ENCODE measurements at regions not wholly inside any gene's neighbourhood (a gene's known extent, or its start where the extent isn't known, plus 50 kb on each side); places are given as distances from the start of the nearest gene placed in this dataset.

GRCh38 chr9:16202914-16203728 lies 650.3 kb downstream of the CCDC171 start:
- Histone ChIP-seq H3K27me3 (replicated peaks) (no peaks in the 10 kb centered on the region), H3K9me3 (replicated peaks) (no peaks in the 10 kb centered on the region), H3K4me3 (no peak overlapping the region), H3K27ac (peak overlapping the region; percentile 64), H3K4me1 (replicated peaks) (peaks cover 35% of the 10 kb centered on the region), H3K36me3 (no peaks in the 10 kb centered on the region)
- peak; percentile 75 to 81 for DNase-seq (ENCODE audit: low read depth in 1 of 2, low spot score in 2 of 2)

- DNase-seq (ENCODE audit: low read depth in 1 of 2, low spot score in 2 of 2): peak in 1 of 2 experiments; percentile 60
Measured at GRCh38 chr9:16203729-16204573, 651.1 kb downstream of the CCDC171 start.

GRCh38 chr9:16205455-16205854 lies 652.6 kb downstream of the CCDC171 start:
- Histone ChIP-seq H3K4me3 (no peak overlapping the region), H3K9me3 (replicated peaks) (no peaks in the 10 kb centered on the region), H3K27me3 (replicated peaks) (no peaks in the 10 kb centered on the region), H3K27ac (no peak overlapping the region), H3K4me1 (replicated peaks) (peaks cover 30% of the 10 kb centered on the region), H3K36me3 (no peaks in the 10 kb centered on the region)
- DNase-seq (ENCODE audit: low read depth in 1 of 2, low spot score in 2 of 2): no peak

More at GRCh38 chr9:16203729-16204573, 651.1 kb downstream of the CCDC171 start:
- Histone ChIP-seq H3K4me3 (no peak overlapping the region), H3K27ac (peak overlapping the region; percentile 63), H3K36me3 (no peaks in the 10 kb centered on the region), H3K27me3 (replicated peaks) (no peaks in the 10 kb centered on the region), H3K4me1 (replicated peaks) (peaks cover 30% of the 10 kb centered on the region), H3K9me3 (replicated peaks) (no peaks in the 10 kb centered on the region)

GRCh38 chr9:16206518-16206917 lies 653.7 kb downstream of the CCDC171 start:
- H3K36me3 ChIP-seq: no peaks in the 10 kb centered on the region
- peaks cover 30% of the 10 kb centered on the region for H3K4me1 ChIP-seq (replicated peaks)
- DNase-seq (ENCODE audit: low read depth in 1 of 2, low spot score in 2 of 2): no peak
- H3K9me3 ChIP-seq (replicated peaks): no peaks in the 10 kb centered on the region
- H3K4me3 ChIP-seq: no peak overlapping the region
- no peak overlapping the region for H3K27ac ChIP-seq
- H3K27me3 ChIP-seq (replicated peaks): no peaks in the 10 kb centered on the region

- Histone ChIP-seq H3K4me1 (replicated peaks) (peaks cover 25% of the 10 kb centered on the region), H3K27me3 (replicated peaks) (no peaks in the 10 kb centered on the region), H3K9me3 (replicated peaks) (no peaks in the 10 kb centered on the region), H3K27ac (no peak overlapping the region), H3K36me3 (no peaks in the 10 kb centered on the region), H3K4me3 (no peak overlapping the region)
- DNase-seq (ENCODE audit: low read depth in 1 of 2, low spot score in 2 of 2): no peak
Measured at GRCh38 chr9:16207161-16207560, 654.3 kb downstream of the CCDC171 start.

GRCh38 chr9:16210440-16210839 lies 657.6 kb downstream of the CCDC171 start:
- no peaks in the 10 kb centered on the region for H3K27me3 ChIP-seq (replicated peaks)
- no peaks in the 10 kb centered on the region for H3K9me3 ChIP-seq (replicated peaks)
- no peaks in the 10 kb centered on the region; the same call in 1 of the 2 replicates for H3K4me1 ChIP-seq (replicated peaks)
- no peaks in the 10 kb centered on the region for H3K36me3 ChIP-seq
- no peak overlapping the region for H3K27ac ChIP-seq
- no peak overlapping the region for H3K4me3 ChIP-seq
- no peak for DNase-seq (ENCODE audit: low read depth in 1 of 2, low spot score in 2 of 2)

- Histone ChIP-seq H3K4me3 (no peak overlapping the region), H3K9me3 (replicated peaks) (no peaks in the 10 kb centered on the region), H3K27me3 (replicated peaks) (no peaks in the 10 kb centered on the region), H3K36me3 (no peaks in the 10 kb centered on the region), H3K4me1 (replicated peaks) (no peaks in the 10 kb centered on the region; the same call in 1 of the 2 replicates), H3K27ac (no peak overlapping the region)
- no peak for DNase-seq (ENCODE audit: low read depth in 1 of 2, low spot score in 2 of 2)
Measured at GRCh38 chr9:16211946-16212345, 658.5 kb downstream of the BNC2 start.

GRCh38 chr9:16213781-16214515 lies 656.5 kb downstream of the BNC2 start:
- no peak overlapping the region for H3K4me3 ChIP-seq
- no peaks in the 10 kb centered on the region for H3K4me1 ChIP-seq (replicated peaks)
- no peak for DNase-seq (ENCODE audit: low read depth in 1 of 2, low spot score in 2 of 2)
- H3K27me3 ChIP-seq (replicated peaks): no peaks in the 10 kb centered on the region
- no peak overlapping the region for H3K27ac ChIP-seq
- no peaks in the 10 kb centered on the region for H3K9me3 ChIP-seq (replicated peaks)
- no peaks in the 10 kb centered on the region for H3K36me3 ChIP-seq

- no peaks in the 10 kb centered on the region for H3K36me3 ChIP-seq
- H3K27me3 ChIP-seq (replicated peaks): no peaks in the 10 kb centered on the region
- no peak for DNase-seq (ENCODE audit: low read depth in 1 of 2, low spot score in 2 of 2)
- no peak overlapping the region for H3K4me3 ChIP-seq
- no peaks in the 10 kb centered on the region for H3K4me1 ChIP-seq (replicated peaks)
- H3K27ac ChIP-seq: no peak overlapping the region
- H3K9me3 ChIP-seq (replicated peaks): no peaks in the 10 kb centered on the region
Measured at GRCh38 chr9:16214677-16215352, 655.7 kb downstream of the BNC2 start.

GRCh38 chr9:16215353-16215680 lies 655.2 kb downstream of the BNC2 start:
- Histone ChIP-seq H3K4me1 (replicated peaks) (no peaks in the 10 kb centered on the region), H3K9me3 (replicated peaks) (no peaks in the 10 kb centered on the region), H3K27ac (no peak overlapping the region)

GRCh38 chr9:16217943-16218701 lies 652.3 kb downstream of the BNC2 start:
- no peak for DNase-seq (ENCODE audit: low read depth in 1 of 2, low spot score in 2 of 2)
- H3K4me1 ChIP-seq (replicated peaks): 0 out of 2 replicates have a peak, but pooled peaks cover under 1% of the 10 kb centered on the region

More at GRCh38 chr9:16215353-16215680, 655.2 kb downstream of the BNC2 start:
- Histone ChIP-seq H3K27me3 (replicated peaks) (no peaks in the 10 kb centered on the region), H3K4me3 (no peak overlapping the region), H3K36me3 (no peaks in the 10 kb centered on the region)
- DNase-seq (ENCODE audit: low read depth in 1 of 2, low spot score in 2 of 2): no peak

GRCh38 chr9:16221366-16221765 lies 649.1 kb downstream of the BNC2 start:
- H3K9me3 ChIP-seq (replicated peaks): no peaks in the 10 kb centered on the region
- H3K27ac ChIP-seq: no peak overlapping the region
- H3K27me3 ChIP-seq (replicated peaks): no peaks in the 10 kb centered on the region
- no peaks in the 10 kb centered on the region for H3K36me3 ChIP-seq
- no peak for DNase-seq (ENCODE audit: low read depth in 1 of 2, low spot score in 2 of 2)
- no peak overlapping the region for H3K4me3 ChIP-seq
- 0 out of 2 replicates have a peak, but pooled peaks cover 7% of the 10 kb centered on the region for H3K4me1 ChIP-seq (replicated peaks)

More at GRCh38 chr9:16217943-16218701, 652.3 kb downstream of the BNC2 start:
- Histone ChIP-seq H3K27ac (no peak overlapping the region), H3K27me3 (replicated peaks) (no peaks in the 10 kb centered on the region), H3K36me3 (no peaks in the 10 kb centered on the region), H3K9me3 (replicated peaks) (no peaks in the 10 kb centered on the region), H3K4me3 (no peak overlapping the region)

All from SJSA1 (cell line).